ACC112 (cell line): ENCODE measurements at regions not wholly inside any gene's neighbourhood (a gene's known extent, or its start where the extent isn't known, plus 50 kb on each side); places are given as distances from the start of the nearest gene placed in this dataset.
"Not testable (repeated sequence)": the region's sequence is repeated elsewhere in the genome, so short reads cannot be mapped to it uniquely, and the experiment has no call there.

Experiments
- H2AFZ ChIP-seq: fragments of 200-600 bp; sonication (generic); one replicate; pipeline ENCODE4 v1.6.0; 2017; ENCODE audit warnings: antibody characterized with exemption, low read length; ENCODE audit not compliant: unreplicated experiment
- H3K27ac ChIP-seq: fragments of 200-600 bp; sonication (generic); 2 replicates; pipeline ENCODE4 v1.5.1; 2014; ENCODE audit warnings: low read depth, mild to moderate bottlenecking, antibody characterized with exemption, low read length, moderate library complexity
- H3K27me3 ChIP-seq: fragments of 200-600 bp; sonication (generic); 2 replicates; pipeline ENCODE4 v1.6.1; 2014; ENCODE audit warnings: mild to moderate bottlenecking, antibody characterized with exemption, low read length, moderate library complexity, mixed read lengths; ENCODE audit not compliant: insufficient read depth
- H3K36me3 ChIP-seq: fragments of 200-600 bp; sonication (generic); 2 replicates; pipeline ENCODE4 v1.6.1; 2016; ENCODE audit warnings: mild to moderate bottlenecking, antibody characterized with exemption, low read length, moderate library complexity, mixed read lengths; ENCODE audit not compliant: insufficient read depth
- H3K4me1 ChIP-seq: fragments of 200-600 bp; sonication (generic); one replicate; pipeline ENCODE4 v1.6.1; 2016; ENCODE audit warnings: low read length, mixed read lengths; ENCODE audit not compliant: insufficient read depth, unreplicated experiment, control insufficient read depth
- H3K4me3 ChIP-seq: fragments of 200-600 bp; sonication (generic); 2 replicates; pipeline ENCODE4 v1.5.1; 2014; ENCODE audit warnings: mild to moderate bottlenecking, low read depth, low read length
- H3K79me2 ChIP-seq: fragments of 200-600 bp; sonication (generic); one replicate; pipeline ENCODE4 v1.6.0; 2016; ENCODE audit warnings: low read length; ENCODE audit not compliant: control insufficient read depth, unreplicated experiment, insufficient read depth

DNA sequence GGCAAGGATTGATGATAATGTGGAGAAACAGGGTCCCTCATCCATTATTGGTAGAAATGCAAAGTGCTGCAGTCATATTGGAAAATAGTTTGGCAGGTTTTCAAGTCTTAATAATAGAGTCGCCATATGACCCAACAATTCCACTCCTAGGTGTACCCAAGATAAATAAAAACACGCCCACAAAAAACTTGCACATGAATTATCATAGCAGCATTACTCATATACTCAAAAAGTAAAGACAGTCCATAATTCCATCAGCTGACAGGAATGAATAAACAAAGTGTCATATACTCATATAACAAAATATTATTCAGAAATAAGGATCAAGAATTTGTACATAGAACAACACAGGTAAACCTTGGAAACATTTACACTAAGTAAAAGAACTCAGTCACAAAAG is 242.9 kb upstream of the FTMT start:
- Histone ChIP-seq H3K4me3 (no peak overlapping the region), H2AFZ (no peak overlapping the region), H3K79me2 (no peaks in the 10 kb centered on the region), H3K36me3 (no peaks in the 10 kb centered on the region), H3K27ac (no peak overlapping the region), H3K27me3 (no peaks in the 10 kb centered on the region), H3K4me1 (no peaks in the 10 kb centered on the region)

DNA sequence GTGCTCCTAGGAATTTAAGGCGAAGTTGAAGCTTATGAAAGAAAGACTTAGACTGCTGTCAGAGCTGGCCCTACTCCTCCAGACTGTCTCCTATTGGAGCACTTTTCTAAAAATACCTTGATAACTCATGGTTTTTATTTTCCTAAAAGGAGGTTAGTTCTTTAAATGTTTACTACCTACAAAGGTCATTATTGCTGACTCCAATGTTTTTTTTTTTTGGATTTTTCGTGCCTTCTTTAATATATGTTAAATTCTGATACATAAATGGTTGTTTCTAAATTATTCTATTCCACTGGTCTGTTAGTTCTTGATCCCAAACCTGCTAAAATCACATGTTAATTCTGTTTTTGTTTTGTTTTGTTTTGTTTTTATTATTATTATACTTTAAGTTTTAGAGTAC is 227.6 kb upstream of the FTMT start:
- Histone ChIP-seq H3K27me3 (no peaks in the 10 kb centered on the region), H3K4me3 (no peak overlapping the region), H3K27ac (no peak overlapping the region), H3K36me3 (no peaks in the 10 kb centered on the region), H3K79me2 (no peaks in the 10 kb centered on the region), H2AFZ (no peak overlapping the region), H3K4me1 (no peaks in the 10 kb centered on the region)

DNA sequence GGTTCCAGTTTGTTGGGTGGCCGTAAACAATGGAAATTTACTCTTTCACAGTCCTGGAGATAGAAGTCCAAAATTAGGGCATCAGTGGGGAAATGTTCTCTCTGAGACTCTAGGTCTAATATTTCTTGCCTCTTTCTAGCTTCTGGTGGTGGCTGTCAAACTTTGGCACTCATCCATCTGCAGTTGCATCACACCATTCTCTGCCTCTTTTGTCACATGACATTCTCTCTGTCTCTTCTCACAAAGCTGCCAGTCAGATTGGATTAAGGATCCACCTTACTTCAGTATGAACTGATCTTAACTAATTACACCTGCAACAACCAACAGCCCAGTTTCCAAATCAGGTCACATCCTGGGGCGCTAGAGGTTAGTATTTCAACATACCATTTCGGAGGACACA is 222.9 kb upstream of the FTMT start:
- H2AFZ ChIP-seq: no peak overlapping the region
- H3K27ac ChIP-seq: no peak overlapping the region
- no peaks in the 10 kb centered on the region for H3K4me1 ChIP-seq
- peaks cover 3% of the 10 kb centered on the region; the same call in 1 of the 2 replicates for H3K27me3 ChIP-seq
- H3K36me3 ChIP-seq: no peaks in the 10 kb centered on the region
- H3K79me2 ChIP-seq: no peaks in the 10 kb centered on the region
- no peak overlapping the region for H3K4me3 ChIP-seq

DNA sequence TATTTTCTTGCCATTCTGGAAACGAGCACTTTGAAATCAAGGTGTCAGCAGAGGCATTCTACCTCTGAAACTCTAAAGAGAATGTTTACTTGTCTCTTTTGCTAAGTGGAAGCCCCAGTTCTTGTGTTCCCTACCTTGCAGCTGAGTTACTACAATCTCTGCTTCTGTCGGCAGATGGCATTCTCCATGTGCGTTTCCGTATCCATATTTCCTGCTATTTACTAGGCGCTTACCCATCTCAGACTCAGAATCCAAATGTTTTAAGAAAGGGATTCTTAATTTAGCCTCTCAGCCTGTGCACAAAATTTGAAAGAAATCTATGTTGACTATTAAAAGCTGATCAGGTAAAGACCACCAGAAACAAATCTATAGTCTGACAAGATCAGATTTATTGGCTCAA is 221.3 kb upstream of the FTMT start:
- no peak overlapping the region for H3K4me3 ChIP-seq
- no peaks in the 10 kb centered on the region for H3K4me1 ChIP-seq
- peaks cover 3% of the 10 kb centered on the region; the same call in 1 of the 2 replicates for H3K27me3 ChIP-seq
- no peak overlapping the region for H3K27ac ChIP-seq
- no peak overlapping the region for H2AFZ ChIP-seq
- no peaks in the 10 kb centered on the region for H3K79me2 ChIP-seq
- H3K36me3 ChIP-seq: no peaks in the 10 kb centered on the region

DNA sequence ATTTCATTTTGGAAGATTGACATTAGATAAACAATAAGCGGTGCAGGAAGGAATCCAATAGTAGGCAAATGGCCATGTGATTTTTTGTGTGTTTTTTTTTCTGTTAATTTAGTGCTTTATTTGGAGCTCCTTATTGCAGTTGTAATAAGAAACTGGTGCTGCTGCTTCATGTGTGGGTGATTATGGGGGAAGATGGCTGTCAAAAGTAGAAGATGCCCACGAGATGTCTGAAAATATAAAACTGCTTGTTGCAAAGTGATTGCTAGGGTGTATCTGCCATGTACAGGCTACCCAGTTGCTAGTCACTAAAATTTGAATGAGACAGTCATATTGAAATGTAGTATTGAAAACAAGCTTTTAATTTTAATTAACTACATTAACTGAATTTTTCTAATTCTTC is 216.7 kb upstream of the FTMT start:
- Histone ChIP-seq H3K27me3 (peaks cover 3% of the 10 kb centered on the region; the same call in 1 of the 2 replicates), H3K4me3 (no peak overlapping the region), H3K4me1 (no peaks in the 10 kb centered on the region), H3K36me3 (no peaks in the 10 kb centered on the region), H2AFZ (no peak overlapping the region), H3K79me2 (no peaks in the 10 kb centered on the region), H3K27ac (no peak overlapping the region)

DNA sequence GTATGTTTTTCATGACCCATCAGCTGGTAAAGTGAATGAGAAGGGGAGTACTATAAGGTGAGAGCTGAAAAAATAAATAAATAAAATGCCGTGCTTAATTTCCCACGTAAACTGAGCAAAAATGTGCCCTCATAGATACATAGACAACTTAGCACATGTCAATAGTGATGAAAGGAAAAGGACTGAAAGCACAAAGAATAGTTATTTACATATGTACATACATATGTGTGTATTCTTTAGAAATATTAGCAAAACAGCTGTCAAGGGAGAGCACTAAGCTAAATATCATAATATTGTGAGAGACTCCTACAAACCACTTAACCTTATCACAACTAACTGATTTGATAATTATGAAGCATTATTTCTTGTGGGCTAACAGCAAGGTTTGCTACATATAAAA is 213.6 kb upstream of the FTMT start:
- H3K27ac ChIP-seq: no peak overlapping the region
- H3K4me3 ChIP-seq: no peak overlapping the region
- no peak overlapping the region for H2AFZ ChIP-seq
- no peaks in the 10 kb centered on the region for H3K4me1 ChIP-seq
- H3K27me3 ChIP-seq: no peaks in the 10 kb centered on the region
- H3K79me2 ChIP-seq: no peaks in the 10 kb centered on the region
- no peaks in the 10 kb centered on the region for H3K36me3 ChIP-seq

DNA sequence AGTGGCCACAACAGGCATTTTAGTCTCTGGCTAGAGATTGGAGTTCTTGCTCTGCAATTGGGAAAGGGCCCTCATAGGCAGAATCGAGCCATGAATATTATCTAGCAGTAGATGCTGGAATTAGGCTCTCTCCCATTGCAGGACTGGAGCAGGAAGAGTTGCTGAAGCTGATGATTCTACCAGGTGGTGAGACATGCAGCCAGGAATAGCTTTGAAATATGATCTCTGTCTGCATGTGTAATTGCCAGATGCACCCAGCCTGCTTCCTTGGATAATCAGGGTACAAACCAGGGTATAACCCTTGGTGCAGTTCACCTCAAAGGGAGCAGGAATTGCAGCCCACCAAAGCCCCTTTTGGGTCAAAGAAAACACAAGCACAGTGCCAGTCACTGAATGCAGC is 211.4 kb upstream of the FTMT start:
- Histone ChIP-seq H3K79me2 (no peaks in the 10 kb centered on the region), H3K4me1 (no peaks in the 10 kb centered on the region), H3K27me3 (no peaks in the 10 kb centered on the region), H3K27ac (no peak overlapping the region), H3K36me3 (no peaks in the 10 kb centered on the region), H3K4me3 (no peak overlapping the region), H2AFZ (no peak overlapping the region)

DNA sequence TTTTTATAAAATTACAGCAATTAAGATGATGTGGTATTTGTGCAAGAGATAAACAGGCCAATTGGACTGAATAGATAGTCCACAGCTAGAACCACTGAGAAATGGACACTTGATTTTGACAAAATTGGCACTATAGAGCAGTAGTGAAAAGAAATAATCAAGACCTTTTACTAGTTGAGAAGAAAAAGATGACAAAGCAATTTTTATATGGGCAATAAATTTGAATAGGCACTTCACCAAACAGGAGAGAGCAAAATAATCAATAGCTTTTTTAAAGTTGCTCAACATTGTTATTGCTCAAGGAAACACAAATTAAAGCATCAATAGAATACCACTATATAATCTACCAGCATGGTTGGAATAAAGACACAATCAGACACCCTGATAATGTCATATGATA is 193.5 kb upstream of the FTMT start:
- H3K4me3 ChIP-seq: no peak overlapping the region
- no peaks in the 10 kb centered on the region for H3K79me2 ChIP-seq
- no peak overlapping the region for H3K27ac ChIP-seq
- no peak overlapping the region for H2AFZ ChIP-seq
- H3K27me3 ChIP-seq: peaks cover 4% of the 10 kb centered on the region; the same call in 1 of the 2 replicates
- no peaks in the 10 kb centered on the region for H3K36me3 ChIP-seq
- no peaks in the 10 kb centered on the region for H3K4me1 ChIP-seq

DNA sequence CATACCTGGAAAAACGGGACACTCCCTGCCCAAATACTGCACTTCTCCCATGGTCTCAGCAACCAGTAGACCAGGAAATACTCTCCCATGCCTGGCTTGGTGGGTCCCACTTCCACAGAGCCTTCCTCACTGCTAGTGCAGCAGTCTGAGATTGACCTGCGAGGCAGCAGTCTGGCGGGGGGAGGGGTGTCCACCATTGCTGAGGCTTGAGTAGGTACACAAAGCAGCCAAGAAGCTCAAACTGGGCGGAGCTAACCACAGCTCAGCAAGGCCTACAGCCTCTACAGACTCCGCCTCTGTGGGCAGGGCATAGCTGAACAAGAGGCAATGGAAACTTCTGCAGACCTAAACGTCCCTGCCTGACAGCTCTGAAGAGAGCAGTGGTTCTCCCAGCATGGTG is 191.5 kb upstream of the FTMT start:
- no peaks in the 10 kb centered on the region for H3K4me1 ChIP-seq
- H3K4me3 ChIP-seq: no peak overlapping the region
- H3K36me3 ChIP-seq: no peaks in the 10 kb centered on the region
- H3K27me3 ChIP-seq: peaks cover 4% of the 10 kb centered on the region; the same call in 1 of the 2 replicates
- no peaks in the 10 kb centered on the region for H3K79me2 ChIP-seq
- no peak overlapping the region for H2AFZ ChIP-seq
- no peak overlapping the region for H3K27ac ChIP-seq

DNA sequence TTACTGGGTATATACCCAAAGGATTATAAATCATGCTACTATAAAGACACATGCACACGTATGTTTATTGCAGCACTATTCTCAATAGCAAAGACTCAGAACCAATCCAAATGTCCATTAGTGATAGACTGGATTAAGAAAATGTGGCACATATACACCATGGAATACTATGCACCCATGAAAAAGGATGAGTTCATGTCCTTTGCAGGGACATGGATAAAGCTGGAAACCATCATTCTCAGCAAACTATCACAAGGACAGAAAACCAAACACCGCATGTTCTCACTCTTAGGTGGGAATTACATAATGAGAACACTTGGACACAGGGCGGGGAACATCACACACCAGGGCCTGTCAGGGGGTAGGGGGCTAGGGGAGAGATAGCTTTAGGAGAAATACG is 186.1 kb upstream of the FTMT start:
- H3K4me1 ChIP-seq, H3K27me3 ChIP-seq, H3K36me3 ChIP-seq, H2AFZ ChIP-seq, H3K4me3 ChIP-seq, H3K27ac ChIP-seq, H3K79me2 ChIP-seq: not testable (repeated sequence)

DNA sequence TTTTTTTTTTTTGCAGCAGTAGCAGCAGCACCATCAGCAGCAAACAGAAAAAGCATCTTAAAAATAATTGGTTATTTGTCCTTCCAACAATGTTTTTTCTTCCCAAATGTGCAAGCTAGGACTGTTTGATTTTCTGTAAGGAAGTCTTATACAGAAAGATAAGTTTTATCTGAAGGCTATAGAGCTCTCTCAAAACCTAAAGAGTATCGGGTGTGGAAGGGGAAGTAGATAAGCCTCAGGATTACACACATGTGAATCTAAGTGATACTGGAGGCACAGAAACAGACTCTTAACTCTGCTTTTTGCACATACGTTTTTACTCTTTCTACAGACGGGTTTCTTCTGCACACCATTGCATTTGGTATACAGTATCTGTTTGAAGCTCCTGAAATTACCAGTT is 184.4 kb upstream of the FTMT start:
- Histone ChIP-seq H2AFZ (no peak overlapping the region), H3K4me3 (no peak overlapping the region), H3K27me3 (no peaks in the 10 kb centered on the region), H3K27ac (no peak overlapping the region), H3K79me2 (no peaks in the 10 kb centered on the region), H3K4me1 (no peaks in the 10 kb centered on the region), H3K36me3 (no peaks in the 10 kb centered on the region)

DNA sequence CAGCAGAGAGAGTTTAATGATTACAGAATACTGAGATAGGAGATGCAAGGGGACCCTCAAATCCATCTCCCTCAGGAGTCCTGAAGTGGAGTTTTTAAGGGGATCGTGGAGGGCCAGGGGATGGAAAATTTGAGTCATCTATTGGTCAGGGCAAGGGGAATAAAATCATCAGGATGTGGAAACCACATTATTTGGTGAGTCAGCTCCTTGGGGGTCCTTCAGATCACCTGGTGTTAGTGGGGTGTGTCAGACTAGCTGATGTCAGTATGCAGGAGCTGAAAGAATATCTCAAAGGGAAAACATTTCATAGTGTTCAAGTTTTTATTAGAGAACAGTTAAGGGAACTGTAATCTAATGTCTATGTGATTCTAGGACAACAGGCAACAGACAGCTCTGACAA is 183.0 kb upstream of the FTMT start:
- Histone ChIP-seq H3K79me2 (no peaks in the 10 kb centered on the region), H3K36me3 (no peaks in the 10 kb centered on the region), H3K4me3 (no peak overlapping the region), H3K27me3 (no peaks in the 10 kb centered on the region), H3K4me1 (no peaks in the 10 kb centered on the region), H3K27ac (no peak overlapping the region), H2AFZ (no peak overlapping the region)
